ENCODE measurements at regions not wholly inside any gene's neighbourhood (a gene's known extent, or its start where the extent isn't known, plus 50 kb on each side); places are given as distances from the start of the nearest gene placed in this dataset.

DNA sequence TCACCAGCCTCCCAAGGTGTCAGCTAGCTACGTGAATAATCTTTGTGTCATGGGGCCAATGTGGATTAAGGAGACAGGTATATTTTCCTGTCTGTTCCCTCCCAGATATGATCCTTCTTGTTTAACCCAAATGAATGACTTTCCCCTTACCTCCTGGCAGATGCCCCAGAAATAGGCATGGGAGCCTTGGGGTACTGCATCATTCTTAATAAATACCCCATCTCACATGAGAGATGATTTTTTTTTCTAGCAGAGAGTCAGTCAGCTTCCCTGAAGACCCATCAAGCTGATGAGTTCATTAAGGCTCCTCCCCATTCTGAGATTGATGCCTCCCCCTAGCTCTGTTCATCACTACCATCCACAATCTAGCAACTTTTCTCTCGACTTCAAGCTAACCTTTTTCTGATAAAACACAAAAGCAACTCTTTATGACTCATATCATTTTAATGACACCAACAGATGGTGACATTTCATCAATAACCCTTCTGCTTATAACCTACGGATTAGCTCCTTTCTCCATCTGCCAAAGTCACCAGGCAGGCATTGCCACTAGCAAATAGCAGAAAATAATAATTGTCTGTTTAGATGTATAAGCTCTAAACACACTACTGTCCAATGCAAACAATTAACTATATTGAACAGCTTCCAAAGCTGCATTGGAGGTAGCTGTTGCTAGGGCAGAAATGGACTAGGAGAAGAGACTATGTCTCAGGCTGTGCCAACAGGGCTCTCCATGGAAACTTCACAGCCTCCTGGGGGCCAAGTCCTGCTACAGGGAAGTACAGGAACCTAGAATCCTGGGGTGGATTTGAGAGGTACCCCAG is 143.7 kb downstream of the ACER2 start (continued):
- TF ChIP-seq STAT3 (IDR thresholded peaks at IDR 0.05; ENCODE audit: low read depth, low read length) (no peak), BCL11A (IDR thresholded peaks at IDR 0.05; ENCODE audit: low read depth, low read length) (no peak), KDM1A (IDR thresholded peaks at IDR 0.05; ENCODE audit: borderline replicate concordance) (no peak), PRDM15 (CRISPR knock-in tag; IDR thresholded peaks at IDR 0.05) (no peak), CBX5 (IDR thresholded peaks at IDR 0.05; ENCODE audit: low read depth) (no peak), CREM (IDR thresholded peaks at IDR 0.05; ENCODE audit: low read depth) (no peak), MEF2B (IDR thresholded peaks at IDR 0.05; ENCODE audit: partially characterized antibody, poor library complexity, severe bottlenecking) (no peak)
